ENCODE measurements at regions not wholly inside any gene's neighbourhood (a gene's known extent, or its start where the extent isn't known, plus 50 kb on each side); places are given as distances from the start of the nearest gene placed in this dataset.

GRCh38 chr2:9681427-9681817, 50.6 kb upstream of the YWHAQ start:
- DNase-seq (ENCODE audit: low read depth, low spot score) = no peak

- DNase-seq (ENCODE audit: low read depth, low spot score) = no peak
Observed at GRCh38 chr2:9685637-9686036, 54.8 kb upstream of the YWHAQ start.

- DNase-seq (ENCODE audit: low read depth, low spot score) = no peak
Observed at GRCh38 chr2:9686061-9686460, 55.3 kb upstream of the YWHAQ start.

DNA sequence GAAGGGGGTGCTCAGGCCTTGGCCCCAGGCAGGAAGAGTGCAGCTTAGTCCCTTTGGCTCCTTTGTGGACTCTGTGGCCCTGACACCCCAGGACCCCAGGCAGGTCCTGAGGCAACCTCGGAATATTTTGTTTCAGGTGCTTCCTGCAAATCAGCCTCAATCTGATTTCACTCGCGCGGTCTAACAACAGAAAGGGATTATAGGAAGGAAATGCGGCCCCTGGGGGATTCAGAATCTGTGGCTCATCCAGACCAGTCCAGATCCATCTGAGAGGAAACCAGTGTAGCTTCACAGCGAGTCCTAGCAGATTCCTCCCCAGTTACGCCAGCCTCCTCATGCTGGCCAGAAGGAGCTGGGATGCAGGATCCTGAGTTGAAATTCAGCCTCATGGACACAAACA, 59.5 kb upstream of the YWHAQ start:
- no peak for DNase-seq (ENCODE audit: low read depth, low spot score)

- DNase-seq (ENCODE audit: low read depth, low spot score) = no peak
Observed at GRCh38 chr2:9690716-9691498, 60.1 kb upstream of the YWHAQ start.

DNA sequence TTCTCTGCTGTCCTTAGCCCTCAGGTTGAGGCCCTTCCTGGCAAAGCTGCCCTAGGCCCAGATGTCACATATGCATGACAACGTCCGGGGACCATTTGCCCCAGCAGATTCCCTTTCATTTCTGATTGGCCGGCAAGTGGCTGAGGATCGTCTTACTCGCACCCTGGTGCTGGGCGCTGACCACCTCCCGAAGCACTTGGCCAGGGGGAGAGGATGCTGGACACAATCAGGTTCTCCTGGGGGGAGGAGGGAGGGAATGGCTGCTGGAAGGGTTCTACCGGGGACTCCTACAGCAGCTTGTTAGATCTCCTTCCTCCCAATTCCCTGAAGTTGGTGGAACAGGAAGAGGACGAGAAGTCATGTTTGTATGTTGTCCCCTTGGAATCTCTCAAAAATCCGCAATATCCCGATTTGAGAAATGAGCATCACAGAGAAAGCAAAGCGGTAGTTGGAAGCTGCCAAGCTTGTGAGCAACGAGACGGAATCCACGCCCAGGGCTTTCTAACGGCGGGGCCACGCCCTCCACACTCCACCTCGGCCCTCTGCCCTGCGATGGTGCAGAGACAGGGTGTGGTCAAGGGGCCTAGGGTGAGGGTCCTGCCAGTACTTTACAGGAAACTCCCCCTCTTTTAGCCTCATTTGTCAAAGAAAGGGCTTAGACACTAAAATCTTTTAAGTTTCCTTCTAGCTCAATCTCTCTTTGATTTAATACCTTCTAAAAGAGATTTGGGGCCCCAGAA, 61.8 kb upstream of the YWHAQ start:
- DNase-seq (ENCODE audit: low read depth, low spot score) = no peak

DNA sequence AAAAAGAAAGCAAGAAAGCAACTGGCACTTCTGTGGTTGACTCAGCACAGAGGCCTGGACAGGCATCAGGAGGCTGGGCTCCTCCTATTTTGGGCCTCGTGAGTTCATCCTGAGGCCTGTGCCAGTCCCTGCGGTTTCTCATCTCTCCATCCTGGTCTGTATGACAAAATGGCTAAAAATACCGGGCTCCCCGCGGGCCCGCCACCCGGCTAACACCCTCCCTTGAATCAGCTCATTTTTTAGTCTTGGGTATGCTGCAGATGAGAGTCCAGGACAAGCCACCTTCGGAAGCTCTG, 62.3 kb upstream of the YWHAQ start:
- peak; percentile 65 for DNase-seq (ENCODE audit: low read depth, low spot score)

DNA sequence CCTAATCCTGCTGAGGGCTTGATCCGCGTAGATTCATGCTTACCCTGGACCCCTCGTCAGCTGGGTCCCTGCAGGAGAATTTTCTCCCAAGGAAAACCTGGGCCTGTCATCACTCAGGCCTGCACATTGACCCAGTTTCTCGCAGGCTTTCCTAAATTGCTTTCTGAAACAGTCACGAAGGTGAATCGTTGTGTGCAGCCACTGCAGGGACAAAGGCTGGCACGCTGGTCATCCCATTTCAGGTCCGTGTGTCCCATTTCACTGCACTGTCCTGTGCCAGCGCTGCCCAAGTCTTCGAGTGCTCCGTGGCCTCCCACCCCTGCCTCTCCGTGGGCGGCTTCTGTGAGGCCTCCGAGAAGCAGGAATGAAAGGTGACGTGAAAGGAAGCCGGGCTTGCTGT, 62.8 kb upstream of the YWHAQ start:
- DNase-seq (ENCODE audit: low read depth, low spot score) = no peak

DNA sequence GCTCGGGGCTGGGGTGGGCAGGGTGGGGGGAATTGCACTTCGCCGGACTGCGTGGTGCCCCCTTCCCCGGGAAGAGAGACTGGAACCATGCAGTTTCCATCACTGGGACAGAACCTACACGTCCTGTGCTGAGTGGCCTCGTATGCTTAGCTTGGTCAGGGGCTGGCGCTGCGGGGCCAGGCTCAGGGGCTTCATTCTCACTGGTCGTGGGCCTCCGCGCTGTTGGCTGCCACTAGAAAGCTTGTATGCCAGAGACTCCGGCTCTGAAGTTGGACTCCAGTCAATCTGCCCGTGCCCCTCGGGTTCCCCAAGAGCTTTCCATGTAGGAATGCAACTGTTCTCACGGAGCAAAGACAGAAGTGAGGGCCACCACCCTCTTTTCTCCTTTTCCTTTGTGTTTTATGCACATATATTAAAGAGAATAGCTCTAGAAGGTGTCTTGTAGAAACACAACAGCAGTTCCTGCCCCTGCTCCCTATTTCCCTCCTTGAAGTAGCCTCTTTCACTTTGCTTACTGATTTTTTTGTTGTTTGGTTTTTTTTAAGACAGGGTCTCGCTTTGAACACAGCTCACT, 64.0 kb upstream of the YWHAQ start:
- DNase-seq (ENCODE audit: low read depth, low spot score) = no peak

- DNase-seq (ENCODE audit: low read depth, low spot score) = no peak
Observed at GRCh38 chr2:9695941-9696340, 65.1 kb upstream of the YWHAQ start.

DNA sequence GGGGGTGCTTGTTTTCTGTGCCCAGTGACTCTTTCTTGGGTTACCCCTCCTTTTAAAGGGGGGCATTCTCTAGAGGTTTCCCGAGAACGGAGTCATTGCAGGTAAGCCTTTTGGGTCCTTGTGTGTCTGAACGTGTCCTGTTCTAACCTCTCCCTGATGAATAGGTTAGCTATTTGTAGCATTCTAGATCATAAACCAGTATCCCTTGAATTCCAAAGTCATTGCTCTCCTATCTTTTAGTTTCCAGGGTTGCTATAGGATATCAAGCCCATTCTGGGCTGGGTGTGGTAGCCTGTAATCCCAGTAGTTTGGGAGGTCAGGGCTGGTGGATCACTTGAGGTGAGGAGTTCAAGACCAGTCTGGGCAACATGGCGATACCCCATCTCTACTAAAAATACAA, 65.9 kb upstream of the YWHAQ start:
- no peak for DNase-seq (ENCODE audit: low read depth, low spot score)

DNA sequence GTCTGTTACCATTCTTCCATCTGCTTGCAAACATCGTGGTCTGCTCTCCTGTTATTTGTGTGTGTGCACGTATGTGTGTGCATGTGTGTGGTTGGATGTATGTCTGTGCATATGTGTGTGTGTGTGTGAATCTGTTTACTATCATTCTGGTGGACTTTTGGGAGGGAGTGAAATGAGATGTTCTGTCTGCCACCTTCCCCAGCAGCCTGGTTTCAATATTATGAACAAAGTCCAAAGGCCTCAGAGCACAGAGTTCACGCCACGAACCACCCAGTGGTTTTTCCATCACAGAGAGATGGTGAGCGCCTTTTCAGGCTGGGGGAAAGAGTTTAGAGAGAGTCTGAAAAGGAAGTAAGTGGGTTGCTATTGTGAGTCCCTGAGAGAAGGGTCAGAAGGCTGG, 67.1 kb upstream of the YWHAQ start:
- DNase-seq (ENCODE audit: low read depth, low spot score) = no peak

- peak; percentile 68 for DNase-seq (ENCODE audit: low read depth, low spot score)
Observed at GRCh38 chr2:9699139-9700108, 68.6 kb upstream of the YWHAQ start.

- DNase-seq (ENCODE audit: low read depth, low spot score) = no peak
Observed at GRCh38 chr2:9700109-9700495, 69.3 kb upstream of the YWHAQ start.

- DNase-seq (ENCODE audit: low read depth, low spot score) = no peak
Observed at GRCh38 chr2:9702604-9703084, 71.8 kb upstream of the YWHAQ start.

DNA sequence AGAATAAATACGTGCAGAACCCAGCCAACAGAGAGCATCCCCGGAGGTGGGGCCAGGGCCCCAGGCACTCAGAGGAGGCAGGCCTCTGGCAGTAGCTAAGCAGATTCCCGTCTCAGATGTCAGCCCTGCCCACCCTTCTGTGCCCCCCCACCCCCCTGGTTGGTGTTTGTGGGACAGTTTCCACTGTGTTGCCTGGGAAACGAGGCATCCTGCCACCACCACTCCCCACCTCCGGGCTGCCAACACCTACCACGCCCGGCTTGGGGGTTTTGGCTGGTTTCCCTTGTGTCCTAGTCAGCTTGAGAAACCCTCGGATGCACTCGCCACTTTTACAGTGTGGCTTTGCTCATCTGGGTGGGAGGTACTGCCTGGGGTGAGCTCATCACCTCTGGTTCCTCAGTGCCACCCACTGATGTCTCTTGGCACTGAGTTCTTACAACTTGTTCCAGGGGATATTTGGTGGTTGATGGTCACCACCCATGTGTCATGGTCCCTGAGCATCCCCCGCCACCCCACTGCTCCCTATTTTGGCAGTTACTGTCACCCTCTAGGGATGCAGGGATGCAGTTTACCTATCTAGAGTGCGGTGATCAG, 72.4 kb upstream of the YWHAQ start:
- peak; percentile 87 for DNase-seq (ENCODE audit: low read depth, low spot score)

DNA sequence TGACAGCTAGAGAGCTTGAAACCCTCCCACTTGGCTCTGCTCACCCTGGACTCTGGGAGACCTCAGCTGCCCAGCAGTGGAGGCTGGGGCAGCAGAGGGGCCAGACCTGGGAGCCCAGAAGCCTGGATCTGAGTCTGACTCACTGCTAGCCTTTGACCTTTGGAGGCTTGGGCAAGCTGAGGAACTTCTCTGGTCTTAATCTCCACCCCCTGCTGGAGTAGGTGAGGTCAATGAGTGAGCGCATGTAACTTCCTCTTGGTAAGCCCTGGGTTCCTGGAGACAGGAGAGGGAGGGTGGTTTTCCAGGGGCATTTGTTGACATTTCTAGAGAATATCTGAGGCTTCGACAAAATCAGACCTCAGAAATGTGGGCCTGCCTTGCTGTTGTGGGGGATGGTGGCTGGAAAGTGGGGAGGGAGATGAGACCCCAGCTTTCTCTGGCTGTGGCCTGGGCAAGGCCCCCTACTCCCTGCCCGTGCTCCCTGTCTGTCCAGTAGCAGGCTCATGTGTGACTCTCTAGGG, 73.0 kb upstream of the YWHAQ start:
- peak; percentile 48 for DNase-seq (ENCODE audit: low read depth, low spot score)

GRCh38 chr2:9704600-9704999, 73.8 kb upstream of the YWHAQ start:
- no peak for DNase-seq (ENCODE audit: low read depth, low spot score)

DNA sequence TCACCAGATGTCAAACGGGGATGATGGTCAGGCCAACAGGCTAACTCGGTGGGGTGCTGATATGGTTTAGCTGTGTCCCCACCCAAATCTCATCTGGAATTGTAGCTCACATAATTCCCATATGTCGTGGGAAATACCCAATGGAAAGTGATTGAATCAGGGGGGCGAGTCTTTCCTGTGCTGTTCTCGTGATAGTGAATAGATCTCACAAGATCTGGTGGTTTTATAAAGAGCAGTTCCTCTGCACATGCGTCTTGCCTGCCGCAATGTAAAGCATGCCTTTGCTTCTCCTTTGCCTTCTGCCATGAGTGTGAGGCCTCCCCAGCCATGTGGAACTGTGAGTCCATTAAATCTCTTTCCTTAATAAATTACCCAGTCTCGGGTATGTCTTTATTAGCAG, 74.4 kb upstream of the YWHAQ start:
- no peak for DNase-seq (ENCODE audit: low read depth, low spot score)

DNA sequence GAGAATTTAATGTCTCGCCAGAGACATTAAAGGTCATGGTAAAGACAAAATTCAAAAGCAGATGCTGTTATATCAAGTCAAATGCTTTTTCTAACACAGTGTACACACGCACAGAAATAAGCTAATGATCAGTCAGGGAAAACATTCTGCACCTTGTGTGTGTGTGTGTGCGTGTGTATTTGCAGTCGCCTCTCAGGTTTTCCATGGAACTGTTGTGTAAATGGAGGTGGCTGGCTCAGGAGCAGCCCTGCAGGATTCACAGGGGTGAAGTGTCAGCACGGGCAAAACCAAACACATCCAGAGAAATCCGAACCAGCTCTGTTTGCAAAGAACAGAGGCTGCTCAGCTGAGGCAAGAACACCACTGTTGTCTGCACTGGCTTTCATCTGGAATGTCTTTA, 76.2 kb upstream of the YWHAQ start:
- DNase-seq (ENCODE audit: low read depth, low spot score) = no peak

- DNase-seq (ENCODE audit: low read depth, low spot score) = no peak
Observed at GRCh38 chr2:9707611-9708160, 76.9 kb upstream of the YWHAQ start.
